HepG2 (cell line): ENCODE measurements at regions not wholly inside any gene's neighbourhood (a gene's known extent, or its start where the extent isn't known, plus 50 kb on each side); places are given as distances from the start of the nearest gene placed in this dataset.

Experiments
- ATAC-seq: fragments of 200-7000 bp; cut with Tn5 transposase; 3 replicates; pipeline ENCODE4 v1.9.1; 2020; ENCODE audit warnings: mild to moderate bottlenecking, moderate library complexity
- BruUV-seq: library from RNA; stranded (reverse); fragments of 400-500 nt; replicated peaks from 2 replicates; lab custom pipeline; 2021; lab: Mats Ljungman, UMichigan
- CTCF ChIA-PET: fragments of 300-600 bp; formaldehyde crosslinking; extraction: SDS; loops from one replicate; lab custom pipeline; 2021; ENCODE audit warnings: low total read pairs, inconsistent platforms, low intra/inter-chr PET ratio; lab: Yijun Ruan, JAX
- POLR2A ChIA-PET: fragments of 350-600 bp; sonication (Branson Sonifier 250); formaldehyde crosslinking; loops from one replicate; lab custom pipeline; 2020; ENCODE audit warnings: antibody characterized with exemption, inconsistent platforms; lab: Yijun Ruan, JAX
- DNase-seq: peaks from one replicate; pipeline ENCODE4 v3.0.0-alpha.2; 2015; ENCODE audit warnings: low spot score
- FAIRE-seq: peaks from 3 replicates; lab custom pipeline; 2011; peaks lifted over from hg19 to GRCh38; lab: Jason Lieb, UNC
- H2AFZ ChIP-seq: one replicate; pipeline ENCODE4 v1.6.1; 2011; ENCODE audit warnings: low read length, inconsistent platforms
- H3K27ac ChIP-seq: fragments of 300-600 bp; 3 replicates; pipeline ENCODE4 v1.8.0; 2011; ENCODE audit warnings: mixed run types, mild to moderate bottlenecking, mixed read lengths, low read length, inconsistent platforms; ENCODE audit not compliant: insufficient read depth; ENCODE audit errors: extremely low read length
- H3K27me3 ChIP-seq, 2 experiments: fragments of 200-600 bp in 1 of 2; 2 replicates in 1 of 2; 3 replicates in 1 of 2; pipeline versions ENCODE4 v1.6.0 to v1.8.0; 2011; ENCODE audit warnings: low read length in 2 of 2, mild to moderate bottlenecking in 2 of 2, moderate library complexity in 2 of 2, inconsistent platforms in 1 of 2; ENCODE audit not compliant: insufficient read depth in 2 of 2, control insufficient read depth in 1 of 2
- H3K36me3 ChIP-seq, 2 experiments: fragments of 200-600 bp in 1 of 2; replicated peaks in 1 of 2; 2 replicates in 1 of 2; 3 replicates in 1 of 2; pipeline versions ENCODE4 v1.5.1 to v1.8.0; 2011; ENCODE audit warnings: low read length in 2 of 2, inconsistent platforms in 1 of 2; ENCODE audit not compliant: insufficient read depth in 2 of 2, control insufficient read depth in 1 of 2
- H3K4me1 ChIP-seq: 2 replicates; pipeline ENCODE4 v1.5.1; 2012; ENCODE audit warnings: low read length, inconsistent platforms; ENCODE audit not compliant: insufficient read depth
- H3K4me2 ChIP-seq: 2 replicates; pipeline ENCODE4 v1.6.0; 2011; ENCODE audit warnings: low read depth, low read length, inconsistent platforms
- H3K4me3 ChIP-seq, 3 experiments: fragments of 200-600 bp in 1 of 3; sonication (generic), shearing (Covaris generic) in 1 of 3; replicated peaks in 1 of 3; 2 replicates each; pipeline ENCODE4 v1.5.1; 2011 to 2016; ENCODE audit warnings: low read length in 3 of 3, inconsistent platforms in 2 of 3, low read depth in 2 of 3, mild to moderate bottlenecking in 2 of 3, control low read depth in 1 of 3, mixed read lengths in 1 of 3; ENCODE audit not compliant: insufficient read depth in 1 of 3
- H3K79me2 ChIP-seq: one replicate; pipeline ENCODE4 v1.6.1; 2011; ENCODE audit warnings: low read length, inconsistent platforms; ENCODE audit not compliant: insufficient read depth
- H3K9ac ChIP-seq: 2 replicates; pipeline ENCODE4 v1.6.0; 2011; ENCODE audit warnings: mild to moderate bottlenecking, low read depth, low read length, inconsistent platforms; ENCODE audit not compliant: insufficient read depth
- H3K9me3 ChIP-seq: 2 replicates; pipeline ENCODE4 v1.5.1; 2012; ENCODE audit warnings: mild to moderate bottlenecking, low read length
- H4K20me1 ChIP-seq: 2 replicates; pipeline ENCODE4 v1.6.0; 2011; ENCODE audit warnings: inconsistent platforms, mild to moderate bottlenecking, low read length, moderate library complexity; ENCODE audit not compliant: insufficient read depth
- CENPT ChIP-seq: sonication (generic); formaldehyde crosslinking; IDR thresholded peaks from 2 replicates; pipeline ENCODE4 v1.8.0; 2022; ENCODE audit warnings: low read depth, mild to moderate bottlenecking, moderate library complexity, missing genetic modification reagents
- E2F1 ChIP-seq: sonication (generic); formaldehyde crosslinking; IDR thresholded peaks from 2 replicates; pipeline ENCODE4 v1.5.0; 2020; ENCODE audit warnings: missing genetic modification reagents
- HMGXB4 ChIP-seq, 2 experiments: sonication (generic) in 1 of 2; formaldehyde crosslinking in 1 of 2; IDR thresholded peaks; 2 replicates each; pipeline versions ENCODE4 v1.4.0 to v1.6.1; 2018 to 2020; ENCODE audit warnings: missing genetic modification reagents in 2 of 2, borderline replicate concordance in 1 of 2, low read depth in 1 of 2, mild to moderate bottlenecking in 1 of 2, missing biosample characterization in 1 of 2
- HOXA9 ChIP-seq: sonication (generic); formaldehyde crosslinking; IDR thresholded peaks from 2 replicates; pipeline ENCODE4 v1.8.1; 2022; ENCODE audit warnings: missing genetic modification reagents, mild to moderate bottlenecking, moderate library complexity, borderline replicate concordance
- MTA3 ChIP-seq: sonication (generic); formaldehyde crosslinking; IDR thresholded peaks from 2 replicates; pipeline ENCODE4 v1.4.0; 2020; ENCODE audit warnings: missing genetic modification reagents
- POLR2G ChIP-seq: fragments of 200-400 bp; formaldehyde crosslinking; IDR thresholded peaks from 2 replicates; pipeline ENCODE4 v1.6.1; 2018; ENCODE audit warnings: mild to moderate bottlenecking, low read depth, low read length, moderate library complexity
- SKI ChIP-seq: fragments of 450-650 bp; IDR thresholded peaks from one replicate; pipeline ENCODE4 v1.6.1; 2018; ENCODE audit warnings: mild to moderate bottlenecking; ENCODE audit not compliant: partially characterized antibody
- ZFX ChIP-seq: sonication (generic); formaldehyde crosslinking; IDR thresholded peaks from 2 replicates; pipeline ENCODE4 v1.4.0; 2020; ENCODE audit warnings: mild to moderate bottlenecking, low read depth, missing genetic modification reagents, moderate library complexity
- ZMAT5 ChIP-seq: sonication (generic); formaldehyde crosslinking; IDR thresholded peaks from 2 replicates; pipeline ENCODE4 v1.5.0; 2020; ENCODE audit warnings: mild to moderate bottlenecking, low read depth, missing genetic modification reagents, borderline replicate concordance
- ZNF317 ChIP-seq: sonication (generic); formaldehyde crosslinking; IDR thresholded peaks from 2 replicates; pipeline ENCODE4 v1.5.0; 2020; ENCODE audit warnings: mild to moderate bottlenecking, missing genetic modification reagents
- ZNF713 ChIP-seq: sonication (generic); formaldehyde crosslinking; IDR thresholded peaks from 2 replicates; pipeline ENCODE4 v1.4.0; 2020; ENCODE audit warnings: mild to moderate bottlenecking, missing genetic modification reagents
- WGBS: methylation state at CpG from one replicate; pipeline ENCODE4 v1.1.6; 2017; ENCODE audit warnings: low lambda C conversion rate; 5-methylcytosine and 5-hydroxymethylcytosine counted together
- in situ Hi-C: cut with HindIII; loops from 2 replicates; pipeline ENCODE4 v1.10.0; 2017; ENCODE audit warnings: low pct_unique_long_range_greater_than_20kb; ENCODE audit not compliant: extremely low pct_ligation_motif_present
- intact Hi-C: fragments of 100-400 bp; cut with micrococcal nuclease; formaldehyde crosslinking; loops from one replicate; pipeline ENCODE4 v1.10.0; 2022; ENCODE audit not compliant: unreplicated experiment
- TF ChIP-seq, protein P1 (sequence below): IDR thresholded peaks from 2 replicates; pipeline ENCODE4 v1.6.1; 2016; ENCODE audit warnings: mild to moderate bottlenecking

GRCh38 chr13:102945886-102946285, 100.1 kb downstream of the ERCC5 start:
- Histone ChIP-seq H2AFZ (no peak overlapping the region), H3K27ac (no peak overlapping the region), H3K27me3 (no peaks in the 10 kb centered on the region; a peak in 1 of 5 replicates), H3K79me2 (no peaks in the 10 kb centered on the region), H3K9ac (no peak overlapping the region), H4K20me1 (no peaks in the 10 kb centered on the region), H3K4me1 (peaks cover 15% of the 10 kb centered on the region), H3K9me3 (peaks cover 8% of the 10 kb centered on the region; the same call in 1 of the 2 replicates), H3K36me3 (no peaks in the 10 kb centered on the region), H3K4me3 (no peak overlapping the region), H3K4me2 (no peak overlapping the region)
- ATAC-seq (no peak), FAIRE-seq (no peak), DNase-seq (no peak)
- ChIA-PET CTCF (no interaction called here), POLR2A (no interaction called here)
- BruUV-seq = no TSS peak
- 3% methylated on average over 4 of the region's 4 CpGs for WGBS
- TF ChIP-seq POLR2G (no peak), MTA3 (CRISPR knock-in tag) (no peak), HMGXB4 (CRISPR knock-in tag; IDR thresholded peaks at IDR 0.05; ENCODE audit: borderline replicate concordance in 1 of 2, low read depth in 1 of 2) (no peak), SKI (no peak), CENPT (CRISPR knock-in tag) (no peak), HOXA9 (CRISPR knock-in tag) (no peak), E2F1 (CRISPR knock-in tag) (no peak), ZMAT5 (CRISPR knock-in tag) (no peak), ZNF713 (CRISPR knock-in tag) (no peak), ZNF317 (CRISPR knock-in tag) (no peak), ZFX (CRISPR knock-in tag) (no peak)
- TF ChIP-seq, protein P1, sequence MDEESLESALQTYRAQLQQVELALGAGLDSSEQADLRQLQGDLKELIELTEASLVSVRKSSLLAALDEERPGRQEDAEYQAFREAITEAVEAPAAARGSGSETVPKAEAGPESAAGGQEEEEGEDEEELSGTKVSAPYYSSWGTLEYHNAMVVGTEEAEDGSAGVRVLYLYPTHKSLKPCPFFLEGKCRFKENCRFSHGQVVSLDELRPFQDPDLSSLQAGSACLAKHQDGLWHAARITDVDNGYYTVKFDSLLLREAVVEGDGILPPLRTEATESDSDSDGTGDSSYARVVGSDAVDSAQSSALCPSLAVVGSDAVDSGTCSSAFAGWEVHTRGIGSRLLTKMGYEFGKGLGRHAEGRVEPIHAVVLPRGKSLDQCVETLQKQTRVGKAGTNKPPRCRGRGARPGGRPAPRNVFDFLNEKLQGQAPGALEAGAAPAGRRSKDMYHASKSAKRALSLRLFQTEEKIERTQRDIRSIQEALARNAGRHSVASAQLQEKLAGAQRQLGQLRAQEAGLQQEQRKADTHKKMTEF (CRISPR knock-in tag) = no peak
- intact Hi-C loops = no loop called here
- in situ Hi-C loops = no loop called here
